CD14-positive monocyte (primary cell): ENCODE measurements at regions not wholly inside any gene's neighbourhood (a gene's known extent, or its start where the extent isn't known, plus 50 kb on each side); places are given as distances from the start of the nearest gene placed in this dataset.
A peak's percentile ranks its signal among the peaks of the same experiment; 100 is the strongest.

Source experiments
- DNase-seq, 3 donors: peaks; one replicate each; pipeline ENCODE4 v3.0.0-alpha.2; 2011 to 2022
- H2AFZ ChIP-seq: 2 replicates; pipeline ENCODE4 v1.6.0; 2012; ENCODE audit warnings: mild to moderate bottlenecking, low read depth, low read length, inconsistent platforms; ENCODE audit not compliant: insufficient read depth, poor library complexity, severe bottlenecking
- H3K27ac ChIP-seq, 2 donors: 1 replicate in 1 of 2; 2 replicates in 1 of 2; pipeline ENCODE4 v1.5.1; 2012 to 2013; ENCODE audit warnings: low read length in 2 of 2, control low read depth in 1 of 2, inconsistent platforms in 1 of 2, low read depth in 1 of 2, mild to moderate bottlenecking in 1 of 2
- H3K27me3 ChIP-seq, 2 donors: one replicate each; pipeline versions ENCODE4 v1.6.0 to v1.6.1; 2011 to 2013; ENCODE audit warnings: low read length in 2 of 2; ENCODE audit not compliant: control insufficient read depth in 2 of 2, insufficient read depth in 2 of 2
- H3K36me3 ChIP-seq, 2 donors: replicated peaks in 1 of 2; 1 replicate in 1 of 2; 2 replicates in 1 of 2; pipeline versions ENCODE4 v1.5.1 to v1.6.1; 2012 to 2013; ENCODE audit warnings: low read length in 2 of 2, control low read depth in 1 of 2, inconsistent platforms in 1 of 2, mild to moderate bottlenecking in 1 of 2; ENCODE audit not compliant: insufficient read depth in 2 of 2, control insufficient read depth in 1 of 2
- H3K4me1 ChIP-seq, 2 donors: 1 replicate in 1 of 2; 2 replicates in 1 of 2; pipeline versions ENCODE4 v1.5.1 to v1.6.1; 2012 to 2013; ENCODE audit warnings: low read length in 2 of 2, control low read depth in 1 of 2, inconsistent platforms in 1 of 2, mild to moderate bottlenecking in 1 of 2, moderate library complexity in 1 of 2; ENCODE audit not compliant: insufficient read depth in 2 of 2, control insufficient read depth in 1 of 2
- H3K4me2 ChIP-seq: replicated peaks from 2 replicates; pipeline ENCODE3; 2012; ENCODE audit warnings: low read length, moderate library complexity, mild to moderate bottlenecking; ENCODE audit not compliant: poor library complexity, severe bottlenecking; ENCODE audit errors: extremely low read depth
- H3K4me3 ChIP-seq, 3 experiments: fragments of 200-600 bp in 1 of 3; sonication (generic) in 1 of 3; replicated peaks in 1 of 3; 1 replicate in 2 of 3; 2 replicates in 1 of 3; pipeline ENCODE4 v1.5.1; 2011 to 2013; ENCODE audit warnings: low read length in 3 of 3, mild to moderate bottlenecking in 3 of 3, control low read depth in 2 of 3, low read depth in 2 of 3, inconsistent platforms in 1 of 3, moderate library complexity in 1 of 3
- H3K79me2 ChIP-seq: 2 replicates; pipeline ENCODE4 v1.6.0; 2012; ENCODE audit warnings: mild to moderate bottlenecking, control low read depth, inconsistent platforms, low read length, moderate library complexity; ENCODE audit not compliant: insufficient read depth
- H3K9ac ChIP-seq: 2 replicates; pipeline ENCODE4 v1.6.0; 2017; ENCODE audit warnings: low read length, mild to moderate bottlenecking; ENCODE audit not compliant: insufficient read depth, poor library complexity, severe bottlenecking
- H3K9me3 ChIP-seq, 2 donors: replicated peaks in 1 of 2; 1 replicate in 1 of 2; 2 replicates in 1 of 2; pipeline versions ENCODE4 v1.5.1 to v1.6.1; 2012 to 2013; ENCODE audit warnings: low read length in 2 of 2, control low read depth in 1 of 2; ENCODE audit not compliant: control insufficient read depth in 1 of 2, insufficient read depth in 1 of 2
- H4K20me1 ChIP-seq: 2 replicates; pipeline ENCODE4 v1.6.0; 2012; ENCODE audit warnings: mild to moderate bottlenecking, low read length, control low read depth, moderate library complexity; ENCODE audit not compliant: insufficient read depth
- H3K27ac Mint-ChIP-seq, 7 donors: one replicate each; pipeline ENCODE4 v1.8.0; 2020; ENCODE audit warnings: mild to moderate bottlenecking in 7 of 7, mixed read lengths in 7 of 7, moderate library complexity in 6 of 7, inconsistent platforms in 2 of 7
- H3K27me3 Mint-ChIP-seq, 3 donors: one replicate each; pipeline ENCODE4 v1.8.0; 2021 to 2022; ENCODE audit warnings: low read depth in 3 of 3, mild to moderate bottlenecking in 3 of 3, mixed read lengths in 3 of 3, moderate library complexity in 3 of 3, inconsistent platforms in 1 of 3
- H3K36me3 Mint-ChIP-seq, 2 donors: one replicate each; pipeline ENCODE4 v1.8.0; 2020; ENCODE audit warnings: mixed read lengths in 2 of 2, inconsistent platforms in 1 of 2, mild to moderate bottlenecking in 1 of 2
- H3K4me1 Mint-ChIP-seq: one replicate; pipeline ENCODE4 v1.8.0; 2020; ENCODE audit warnings: mild to moderate bottlenecking, mixed read lengths
- H3K4me3 Mint-ChIP-seq, 2 donors: one replicate each; pipeline ENCODE4 v1.8.0; 2020; ENCODE audit warnings: mild to moderate bottlenecking in 2 of 2, mixed read lengths in 2 of 2, moderate library complexity in 1 of 2
- H3K9me3 Mint-ChIP-seq, 7 donors: one replicate each; pipeline ENCODE4 v1.8.0; 2020 to 2022; ENCODE audit warnings: mixed read lengths in 7 of 7, mild to moderate bottlenecking in 6 of 7, moderate library complexity in 6 of 7, inconsistent platforms in 2 of 7
- WGBS: methylation state at CpG from one replicate; pipeline ENCODE4 v1.1.5; 2013; ENCODE audit warnings: missing lambda C conversion rate; ENCODE audit not compliant: insufficient coverage; 5-methylcytosine and 5-hydroxymethylcytosine counted together
- intact Hi-C, 2 donors: fragments of 100-400 bp; cut with micrococcal nuclease; formaldehyde crosslinking; loops; one replicate each; pipeline versions ENCODE4 v1.15.0 to v1.15.1; 2023
- TF ChIP-seq, protein P1 (sequence below): fragments of 200-600 bp; IDR thresholded peaks from one replicate; pipeline ENCODE4 v1.8.0; 2022; ENCODE audit warnings: antibody characterized with exemption, mild to moderate bottlenecking

DNA sequence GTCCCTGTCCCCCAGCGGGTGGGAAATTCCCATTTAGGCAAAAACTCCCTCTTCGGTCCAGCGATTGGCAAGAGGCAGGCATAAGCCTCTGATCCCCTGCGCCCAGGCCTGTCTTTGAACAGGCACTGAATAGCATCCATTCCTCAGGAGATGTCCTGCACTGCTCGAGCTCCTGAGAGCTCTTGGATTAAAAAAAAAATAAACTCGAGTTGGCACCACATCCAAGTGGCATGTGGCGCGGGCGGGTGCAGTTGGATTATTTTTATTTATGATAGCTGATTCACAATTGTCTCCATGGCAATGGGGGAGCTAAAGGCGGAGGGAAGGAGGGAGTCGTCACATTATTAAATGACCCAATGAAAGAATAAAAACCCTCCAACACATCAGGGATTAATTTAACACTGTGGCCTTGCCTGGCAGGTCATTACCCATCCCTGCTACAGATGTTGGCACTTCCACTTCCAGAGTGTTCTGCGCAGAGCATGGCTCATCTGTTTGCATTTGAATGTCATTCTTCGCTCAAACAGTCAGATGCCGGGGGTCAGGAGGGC, 207.2 kb downstream of the AACS start:
- no peaks in the 10 kb centered on the region for H4K20me1 ChIP-seq
- no peak overlapping the region for H3K27ac ChIP-seq
- no peaks in the 10 kb centered on the region for H3K4me1 Mint-ChIP-seq
- H3K36me3 ChIP-seq: no peaks in the 10 kb centered on the region
- no peaks in the 10 kb centered on the region for H3K36me3 Mint-ChIP-seq
- intact Hi-C loops: no loop called here
- H3K4me3 ChIP-seq: no peak overlapping the region
- TF ChIP-seq, protein P1, sequence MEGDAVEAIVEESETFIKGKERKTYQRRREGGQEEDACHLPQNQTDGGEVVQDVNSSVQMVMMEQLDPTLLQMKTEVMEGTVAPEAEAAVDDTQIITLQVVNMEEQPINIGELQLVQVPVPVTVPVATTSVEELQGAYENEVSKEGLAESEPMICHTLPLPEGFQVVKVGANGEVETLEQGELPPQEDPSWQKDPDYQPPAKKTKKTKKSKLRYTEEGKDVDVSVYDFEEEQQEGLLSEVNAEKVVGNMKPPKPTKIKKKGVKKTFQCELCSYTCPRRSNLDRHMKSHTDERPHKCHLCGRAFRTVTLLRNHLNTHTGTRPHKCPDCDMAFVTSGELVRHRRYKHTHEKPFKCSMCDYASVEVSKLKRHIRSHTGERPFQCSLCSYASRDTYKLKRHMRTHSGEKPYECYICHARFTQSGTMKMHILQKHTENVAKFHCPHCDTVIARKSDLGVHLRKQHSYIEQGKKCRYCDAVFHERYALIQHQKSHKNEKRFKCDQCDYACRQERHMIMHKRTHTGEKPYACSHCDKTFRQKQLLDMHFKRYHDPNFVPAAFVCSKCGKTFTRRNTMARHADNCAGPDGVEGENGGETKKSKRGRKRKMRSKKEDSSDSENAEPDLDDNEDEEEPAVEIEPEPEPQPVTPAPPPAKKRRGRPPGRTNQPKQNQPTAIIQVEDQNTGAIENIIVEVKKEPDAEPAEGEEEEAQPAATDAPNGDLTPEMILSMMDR: no peak
- no peak overlapping the region for H3K4me3 Mint-ChIP-seq
- H2AFZ ChIP-seq: no peak overlapping the region
- H3K27me3 Mint-ChIP-seq: peaks cover 2 to 11% (median 7%) of the 10 kb centered on the region in 3 donors
- DNase-seq: no peak
- H3K79me2 ChIP-seq: no peaks in the 10 kb centered on the region
- H3K4me1 ChIP-seq: no peaks in the 10 kb centered on the region
- 94% methylated on average over 5 of the region's 14 CpGs for WGBS
- H3K9ac ChIP-seq: no peak overlapping the region
- H3K27ac Mint-ChIP-seq: no peak overlapping the region
- H3K4me2 ChIP-seq: no peak overlapping the region
- H3K27me3 ChIP-seq: no peaks in the 10 kb centered on the region
- H3K9me3 Mint-ChIP-seq: peaks cover 0 to 3% (median 0%) of the 10 kb centered on the region in 7 donors
- no peaks in the 10 kb centered on the region for H3K9me3 ChIP-seq

DNA sequence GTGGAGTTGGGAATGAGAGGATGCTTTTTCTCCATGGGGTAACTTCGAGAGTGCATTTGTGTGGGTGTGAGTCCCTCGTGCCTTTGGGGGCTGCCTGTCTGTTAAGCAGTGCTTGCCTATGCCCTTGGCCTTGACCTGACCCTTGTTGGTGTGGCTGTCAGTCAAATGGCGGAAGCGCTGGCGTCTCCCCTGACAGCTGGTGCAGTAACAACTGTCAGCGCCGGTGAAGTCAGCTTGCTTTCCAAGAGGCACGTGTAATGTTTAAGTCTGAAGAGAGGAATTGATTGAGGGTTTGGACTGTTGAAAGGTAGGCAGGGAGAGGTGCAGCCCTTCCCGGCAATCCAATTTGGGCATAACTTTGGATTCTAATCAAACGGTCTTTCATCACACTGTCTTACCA, 211.3 kb downstream of the AACS start:
- Histone ChIP-seq H3K79me2 (no peaks in the 10 kb centered on the region), H3K36me3 (no peaks in the 10 kb centered on the region), H3K4me2 (no peak overlapping the region), H2AFZ (no peak overlapping the region), H3K27me3 (peaks cover 0 to 10% of the 10 kb centered on the region in 2 donors), H3K4me3 (no peak overlapping the region), H3K9ac (no peak overlapping the region), H3K9me3 (no peaks in the 10 kb centered on the region), H4K20me1 (no peaks in the 10 kb centered on the region), H3K4me1 (no peaks in the 10 kb centered on the region), H3K27ac (no peak overlapping the region)
- WGBS: 60% methylated on average over 2 of the region's 10 CpGs
- peaks cover 10 to 28% (median 16%) of the 10 kb centered on the region in 3 donors for H3K27me3 Mint-ChIP-seq
- H3K9me3 Mint-ChIP-seq: peaks cover 0 to 7% (median 0%) of the 10 kb centered on the region in 7 donors
- no peak for DNase-seq
- H3K4me3 Mint-ChIP-seq: peak overlapping the region in 1 of 2 donors; percentile 4
- H3K36me3 Mint-ChIP-seq: no peaks in the 10 kb centered on the region
- H3K27ac Mint-ChIP-seq: no peak overlapping the region
- TF ChIP-seq, protein P1: no peak
- intact Hi-C loops: no loop called here
- H3K4me1 Mint-ChIP-seq: peaks cover 4% of the 10 kb centered on the region
